Right lobe of liver (tissue), 4 donors: ENCODE measurements at regions not wholly inside any gene's neighbourhood (a gene's known extent, or its start where the extent isn't known, plus 50 kb on each side); places are given as distances from the start of the nearest gene placed in this dataset.
"Not testable (repeated sequence)": the region's sequence is repeated elsewhere in the genome, so short reads cannot be mapped to it uniquely, and the experiment has no call there.

Experiments
- CTCF ChIP-seq, 4 donors: fragments of 200-600 bp in 3 of 4; fragments of 450-650 bp in 1 of 4; IDR thresholded peaks; one replicate each; pipeline versions ENCODE4 v1.5.1 to v1.8.0; 2016 to 2022; ENCODE audit warnings: antibody characterized with exemption in 4 of 4, mild to moderate bottlenecking in 2 of 4
- POLR2A ChIP-seq: fragments of 450-650 bp; IDR thresholded peaks from one replicate; pipeline ENCODE4 v1.6.1; 2017; ENCODE audit warnings: antibody characterized with exemption, mild to moderate bottlenecking
- donor health status: DM: no; HTN: no; CAD: no.
- donor health status: DM: no; HTN: no; CAD: no.
- donor health status: DM: no; HTN: yes; CAD: no.

GRCh38 chr7:32727483-32728411 is 163.8 kb downstream of the KBTBD2 start:
- TF ChIP-seq CTCF (IDR thresholded peaks at IDR 0.05); POLR2A: not testable (repeated sequence)
